Neutrophil (primary cell): ENCODE measurements at regions not wholly inside any gene's neighbourhood (a gene's known extent, or its start where the extent isn't known, plus 50 kb on each side); places are given as distances from the start of the nearest gene placed in this dataset.

Experiments
- H3K27ac ChIP-seq: fragments of 200-600 bp; sonication (generic); 2 replicates; pipeline ENCODE4 v1.5.1; 2016; ENCODE audit warnings: mild to moderate bottlenecking, moderate library complexity
- H3K27me3 ChIP-seq: fragments of 200-600 bp; sonication (generic); 2 replicates; pipeline ENCODE4 v1.6.0; 2016; ENCODE audit warnings: mild to moderate bottlenecking
- H3K36me3 ChIP-seq: fragments of 200-600 bp; sonication (generic); 2 replicates; pipeline ENCODE4 v1.5.1; 2017
- H3K4me1 ChIP-seq, 2 experiments: fragments of 200-600 bp in 1 of 2; sonication (generic) in 1 of 2; 1 replicate in 1 of 2; 2 replicates in 1 of 2; pipeline versions ENCODE4 v1.5.1 to v1.6.1; 2013 to 2016; ENCODE audit warnings: low read depth in 1 of 2, low read length in 1 of 2, mild to moderate bottlenecking in 1 of 2, moderate library complexity in 1 of 2; ENCODE audit not compliant: control insufficient read depth in 1 of 2, insufficient read depth in 1 of 2
- H3K4me3 ChIP-seq, 2 experiments: fragments of 200-600 bp in 1 of 2; sonication (generic) in 1 of 2; 1 replicate in 1 of 2; 2 replicates in 1 of 2; pipeline ENCODE4 v1.5.1; 2013 to 2016; ENCODE audit warnings: low read depth in 1 of 2, low read length in 1 of 2, mild to moderate bottlenecking in 1 of 2, moderate library complexity in 1 of 2
- H3K9me3 ChIP-seq: fragments of 200-600 bp; sonication (generic); 2 replicates; pipeline ENCODE4 v1.5.1; 2016
- CTCF ChIP-seq: fragments of 200-600 bp; sonication (generic); IDR thresholded peaks from 2 replicates; pipeline ENCODE4 v1.5.1; 2016; ENCODE audit warnings: antibody characterized with exemption

- no peaks in the 10 kb centered on the region for H3K9me3 ChIP-seq
- H3K27ac ChIP-seq, result no peak overlapping the region
- TF ChIP-seq CTCF, result no peak
- no peaks in the 10 kb centered on the region for H3K27me3 ChIP-seq
- no peak overlapping the region for H3K4me3 ChIP-seq
- H3K36me3 ChIP-seq, result no peaks in the 10 kb centered on the region
- H3K4me1 ChIP-seq, result no peaks in the 10 kb centered on the region
Observed at GRCh38 chr3:176663387-176663786, 533.9 kb downstream of the TBL1XR1 start.

GRCh38 chr3:176661432-176661964 lies 535.8 kb downstream of the TBL1XR1 start:
- TF ChIP-seq CTCF, result no peak
- H3K4me1 ChIP-seq, result no peaks in the 10 kb centered on the region
- no peak overlapping the region for H3K4me3 ChIP-seq
- H3K27ac ChIP-seq, result no peak overlapping the region
- H3K36me3 ChIP-seq, result no peaks in the 10 kb centered on the region
- no peaks in the 10 kb centered on the region for H3K9me3 ChIP-seq
- no peaks in the 10 kb centered on the region for H3K27me3 ChIP-seq

- Histone ChIP-seq H3K27ac (no peak overlapping the region), H3K36me3 (no peaks in the 10 kb centered on the region), H3K4me1 (no peaks in the 10 kb centered on the region), H3K9me3 (no peaks in the 10 kb centered on the region), H3K4me3 (no peak overlapping the region), H3K27me3 (no peaks in the 10 kb centered on the region)
- TF ChIP-seq CTCF, result no peak
Observed at GRCh38 chr3:176655404-176656094, 541.7 kb downstream of the TBL1XR1 start.

- Histone ChIP-seq H3K27me3 (no peaks in the 10 kb centered on the region), H3K9me3 (no peaks in the 10 kb centered on the region), H3K36me3 (no peaks in the 10 kb centered on the region), H3K27ac (no peak overlapping the region), H3K4me1 (no peaks in the 10 kb centered on the region), H3K4me3 (no peak overlapping the region)
- no peak for TF ChIP-seq CTCF
Observed at GRCh38 chr3:176651622-176652021, 545.7 kb downstream of the TBL1XR1 start.

- H3K4me3 ChIP-seq, result no peak overlapping the region
- no peaks in the 10 kb centered on the region for H3K4me1 ChIP-seq
- no peaks in the 10 kb centered on the region for H3K27me3 ChIP-seq
- no peaks in the 10 kb centered on the region for H3K36me3 ChIP-seq
- TF ChIP-seq CTCF, result no peak
- H3K27ac ChIP-seq, result no peak overlapping the region
- no peaks in the 10 kb centered on the region for H3K9me3 ChIP-seq
Observed at GRCh38 chr3:176650478-176650877, 546.8 kb downstream of the TBL1XR1 start.
